Keratinocyte (primary cell): ENCODE measurements at regions not wholly inside any gene's neighbourhood (a gene's known extent, or its start where the extent isn't known, plus 50 kb on each side); places are given as distances from the start of the nearest gene placed in this dataset.

Source experiments
- DNase-seq: peaks from one replicate; pipeline ENCODE4 v3.0.0-alpha.2; 2011; ENCODE audit warnings: low read depth, missing footprints, low spot score
- FAIRE-seq: peaks from 2 replicates; lab custom pipeline; 2011; peaks lifted over from hg19 to GRCh38; lab: Jason Lieb, UNC
- H2AFZ ChIP-seq: 2 replicates; pipeline ENCODE4 v1.6.0; 2012; ENCODE audit warnings: low read length, control low read depth, inconsistent platforms; ENCODE audit not compliant: control insufficient read depth
- H3K27ac ChIP-seq: 2 replicates; pipeline ENCODE4 v1.5.1; 2011; ENCODE audit warnings: low read length; ENCODE audit not compliant: control insufficient read depth, insufficient read depth
- H3K27me3 ChIP-seq: 3 replicates; pipeline ENCODE4 v1.6.0; 2011; ENCODE audit warnings: low read length; ENCODE audit not compliant: control insufficient read depth, insufficient read depth; ENCODE audit errors: extremely low read depth
- H3K36me3 ChIP-seq, 2 experiments: 2 replicates in 1 of 2; 3 replicates in 1 of 2; pipeline ENCODE4 v1.5.1; 2011; ENCODE audit warnings: low read length in 2 of 2, mild to moderate bottlenecking in 1 of 2; ENCODE audit not compliant: control insufficient read depth in 2 of 2, insufficient read depth in 2 of 2; ENCODE audit errors: extremely low read depth in 1 of 2
- H3K4me1 ChIP-seq: 3 replicates; pipeline ENCODE4 v1.5.1; 2011; ENCODE audit warnings: low read length; ENCODE audit not compliant: control insufficient read depth, insufficient read depth; ENCODE audit errors: extremely low read depth
- H3K4me2 ChIP-seq: 3 replicates; pipeline ENCODE4 v1.6.0; 2011; ENCODE audit warnings: low read depth, low read length; ENCODE audit not compliant: control insufficient read depth, insufficient read depth; ENCODE audit errors: extremely low read depth
- H3K4me3 ChIP-seq, 3 experiments: fragments of 200-600 bp in 1 of 3; sonication (generic) in 1 of 3; 2 replicates in 2 of 3; 3 replicates in 1 of 3; pipeline ENCODE4 v1.5.1; 2011 to 2016; ENCODE audit warnings: low read length in 3 of 3, mild to moderate bottlenecking in 3 of 3, control low read depth in 2 of 3, inconsistent platforms in 1 of 3, low read depth in 1 of 3, mixed read lengths in 1 of 3, mixed run types in 1 of 3, moderate library complexity in 1 of 3; ENCODE audit not compliant: control insufficient read depth in 2 of 3, insufficient read depth in 2 of 3; ENCODE audit errors: extremely low read depth in 1 of 3
- H3K79me2 ChIP-seq: 2 replicates; pipeline ENCODE4 v1.6.0; 2012; ENCODE audit warnings: low read length; ENCODE audit not compliant: control insufficient read depth, insufficient read depth
- H3K9ac ChIP-seq: 3 replicates; pipeline ENCODE4 v1.6.0; 2011; ENCODE audit warnings: low read length; ENCODE audit not compliant: control insufficient read depth, insufficient read depth; ENCODE audit errors: extremely low read depth
- H3K9me1 ChIP-seq: 3 replicates; pipeline ENCODE4 v1.6.0; 2011; ENCODE audit warnings: low read length; ENCODE audit not compliant: control insufficient read depth, insufficient read depth; ENCODE audit errors: extremely low read depth
- H3K9me3 ChIP-seq: 2 replicates; pipeline ENCODE4 v1.5.1; 2012; ENCODE audit warnings: low read depth, low read length; ENCODE audit not compliant: control insufficient read depth
- H4K20me1 ChIP-seq: 3 replicates; pipeline ENCODE4 v1.6.0; 2011; ENCODE audit warnings: low read length; ENCODE audit not compliant: control insufficient read depth, insufficient read depth; ENCODE audit errors: extremely low read depth
- EZH2 ChIP-seq: IDR thresholded peaks from one replicate; pipeline ENCODE4 v1.6.1; 2012; ENCODE audit warnings: inconsistent platforms, mild to moderate bottlenecking, low read length, moderate library complexity
- dilution Hi-C: fragments of 300-500 bp; cut with MboI; formaldehyde crosslinking; loops from one replicate; pipeline ENCODE4 v1.7.0; 2020; ENCODE audit warnings: low sequenced_read_pairs; ENCODE audit not compliant: extremely low pct_ligation_motif_present
- TF ChIP-seq, protein P1 (sequence below), 3 experiments: IDR thresholded peaks in 1 of 3; conservative IDR thresholded peaks in 1 of 3; optimal IDR thresholded peaks in 1 of 3; 2 replicates in 2 of 3; 3 replicates in 1 of 3; pipeline versions ENCODE3 to v1.5.1; 2011; ENCODE audit warnings: low read length in 3 of 3, mild to moderate bottlenecking in 3 of 3, moderate library complexity in 2 of 3, control low read depth in 1 of 3, inconsistent platforms in 1 of 3; ENCODE audit not compliant: insufficient read depth in 2 of 3; ENCODE audit errors: extremely low read depth in 1 of 3

DNA sequence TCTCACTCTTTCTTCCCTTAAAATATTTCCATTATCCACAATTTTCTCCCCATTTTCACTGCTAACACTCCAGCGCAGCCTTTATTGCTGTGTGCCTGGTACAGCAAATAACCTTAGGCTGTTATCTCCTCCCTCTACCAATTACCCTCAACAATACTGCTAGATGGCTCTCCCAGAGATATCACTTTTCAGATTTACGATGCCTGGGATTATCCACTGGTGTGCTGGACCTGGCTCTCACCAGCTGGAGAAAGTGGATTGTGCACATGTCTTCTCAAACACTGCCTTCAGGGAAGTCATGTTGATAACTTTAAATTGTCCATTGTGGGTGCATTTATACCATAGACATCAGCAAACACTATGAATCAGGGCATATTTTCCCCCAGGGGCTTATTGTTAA, 101.9 kb upstream of the ADAMTS20 start:
- no peak overlapping the region for H3K9ac ChIP-seq
- no peak overlapping the region for H3K27ac ChIP-seq
- H3K27me3 ChIP-seq: no peaks in the 10 kb centered on the region
- dilution Hi-C loops: no loop called here
- no peaks in the 10 kb centered on the region for H3K9me3 ChIP-seq
- no peaks in the 10 kb centered on the region for H3K4me1 ChIP-seq
- TF ChIP-seq, protein P1, sequence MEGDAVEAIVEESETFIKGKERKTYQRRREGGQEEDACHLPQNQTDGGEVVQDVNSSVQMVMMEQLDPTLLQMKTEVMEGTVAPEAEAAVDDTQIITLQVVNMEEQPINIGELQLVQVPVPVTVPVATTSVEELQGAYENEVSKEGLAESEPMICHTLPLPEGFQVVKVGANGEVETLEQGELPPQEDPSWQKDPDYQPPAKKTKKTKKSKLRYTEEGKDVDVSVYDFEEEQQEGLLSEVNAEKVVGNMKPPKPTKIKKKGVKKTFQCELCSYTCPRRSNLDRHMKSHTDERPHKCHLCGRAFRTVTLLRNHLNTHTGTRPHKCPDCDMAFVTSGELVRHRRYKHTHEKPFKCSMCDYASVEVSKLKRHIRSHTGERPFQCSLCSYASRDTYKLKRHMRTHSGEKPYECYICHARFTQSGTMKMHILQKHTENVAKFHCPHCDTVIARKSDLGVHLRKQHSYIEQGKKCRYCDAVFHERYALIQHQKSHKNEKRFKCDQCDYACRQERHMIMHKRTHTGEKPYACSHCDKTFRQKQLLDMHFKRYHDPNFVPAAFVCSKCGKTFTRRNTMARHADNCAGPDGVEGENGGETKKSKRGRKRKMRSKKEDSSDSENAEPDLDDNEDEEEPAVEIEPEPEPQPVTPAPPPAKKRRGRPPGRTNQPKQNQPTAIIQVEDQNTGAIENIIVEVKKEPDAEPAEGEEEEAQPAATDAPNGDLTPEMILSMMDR (optimal IDR thresholded peaks at IDR 0.05 in 1 of 3, IDR thresholded peaks at IDR 0.05 in 1 of 3, conservative IDR thresholded peaks at IDR 0.05 in 1 of 3; ENCODE audit: extremely low read depth in 1 of 3, insufficient read depth in 2 of 3, low read length in 3 of 3): no peak
- TF ChIP-seq EZH2: no peak
- no peak overlapping the region for H3K4me2 ChIP-seq
- H3K4me3 ChIP-seq: no peak overlapping the region
- H3K79me2 ChIP-seq: no peaks in the 10 kb centered on the region
- DNase-seq: no peak
- no peak overlapping the region for H2AFZ ChIP-seq
- H4K20me1 ChIP-seq: no peaks in the 10 kb centered on the region
- no peak for FAIRE-seq
- H3K36me3 ChIP-seq: no peaks in the 10 kb centered on the region
- H3K9me1 ChIP-seq: no peaks in the 10 kb centered on the region

DNA sequence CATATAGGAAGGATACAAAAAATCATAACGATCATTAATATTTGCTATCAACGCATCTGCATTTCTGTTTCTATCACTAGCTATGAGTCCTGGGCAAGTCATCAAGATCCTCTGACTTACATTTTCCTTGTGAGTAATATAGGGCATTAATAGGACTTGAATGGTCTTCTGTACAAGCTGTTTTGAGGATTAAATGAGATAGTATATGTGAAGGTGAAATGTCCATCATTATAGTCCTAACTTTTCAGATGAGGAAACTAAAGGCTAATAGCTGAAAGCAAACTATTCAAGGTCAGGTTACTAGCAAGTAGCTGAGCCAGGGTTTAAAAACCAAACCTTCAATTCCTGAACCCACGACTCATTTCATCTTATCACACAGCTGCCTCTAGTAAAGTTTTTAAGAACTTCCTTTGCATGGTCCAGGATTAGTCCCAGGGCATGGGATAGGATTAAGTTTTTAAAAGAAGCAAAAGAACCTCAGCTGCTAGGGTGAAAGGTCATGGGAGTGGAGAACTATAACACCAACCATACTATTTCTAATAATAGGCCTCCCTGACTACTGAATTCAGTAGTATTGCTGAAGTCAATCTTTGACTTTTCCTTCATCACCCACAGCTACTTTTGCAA, 101.4 kb upstream of the ADAMTS20 start:
- no peaks in the 10 kb centered on the region for H3K27me3 ChIP-seq
- FAIRE-seq (no peak), DNase-seq (no peak)
- TF ChIP-seq, protein P1 (optimal IDR thresholded peaks at IDR 0.05 in 1 of 3, IDR thresholded peaks at IDR 0.05 in 1 of 3, conservative IDR thresholded peaks at IDR 0.05 in 1 of 3; ENCODE audit: extremely low read depth in 1 of 3, insufficient read depth in 2 of 3, low read length in 3 of 3): no peak
- no peak for TF ChIP-seq EZH2
- no peak overlapping the region for H3K4me3 ChIP-seq
- H3K36me3 ChIP-seq: no peaks in the 10 kb centered on the region
- H3K9me1 ChIP-seq: no peaks in the 10 kb centered on the region
- no peak overlapping the region for H3K9ac ChIP-seq
- no peaks in the 10 kb centered on the region for H3K79me2 ChIP-seq
- H3K4me2 ChIP-seq: no peak overlapping the region
- H4K20me1 ChIP-seq: no peaks in the 10 kb centered on the region
- H3K4me1 ChIP-seq: no peaks in the 10 kb centered on the region
- H3K27ac ChIP-seq: no peak overlapping the region
- no peaks in the 10 kb centered on the region for H3K9me3 ChIP-seq
- no peak overlapping the region for H2AFZ ChIP-seq
- dilution Hi-C loops: no loop called here
